HG02885 (cell line): ENCODE measurements at regions not wholly inside any gene's neighbourhood (a gene's known extent, or its start where the extent isn't known, plus 50 kb on each side); places are given as distances from the start of the nearest gene placed in this dataset.

Source experiments
- ATAC-seq: cut with Tn5 transposase; IDR thresholded peaks from one replicate; pipeline ENCODE4 v1.9.1; 2021; ENCODE audit warnings: mild to moderate bottlenecking; ENCODE audit not compliant: unreplicated experiment, poor library complexity

DNA sequence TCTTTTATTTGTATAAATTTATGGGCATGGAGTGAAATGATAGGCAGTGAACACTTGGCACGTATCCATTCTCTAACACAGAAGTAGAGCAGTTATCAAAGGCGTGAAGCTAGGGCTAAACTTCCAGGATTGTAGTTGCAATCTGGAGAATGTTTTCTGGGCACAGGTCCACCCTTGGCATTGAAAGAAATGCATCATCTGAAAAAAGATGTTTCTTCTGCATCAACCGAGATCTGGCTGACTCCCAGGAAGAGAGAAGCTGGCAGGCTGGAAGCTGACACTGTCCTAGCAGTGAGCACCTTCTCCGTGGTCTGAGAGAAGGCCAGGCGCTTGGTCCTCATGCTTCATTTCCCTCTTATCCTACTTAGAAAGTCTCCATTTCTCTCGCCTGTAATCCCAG lies 600.0 kb downstream of the BRD1 start:
- ATAC-seq, result no peak

DNA sequence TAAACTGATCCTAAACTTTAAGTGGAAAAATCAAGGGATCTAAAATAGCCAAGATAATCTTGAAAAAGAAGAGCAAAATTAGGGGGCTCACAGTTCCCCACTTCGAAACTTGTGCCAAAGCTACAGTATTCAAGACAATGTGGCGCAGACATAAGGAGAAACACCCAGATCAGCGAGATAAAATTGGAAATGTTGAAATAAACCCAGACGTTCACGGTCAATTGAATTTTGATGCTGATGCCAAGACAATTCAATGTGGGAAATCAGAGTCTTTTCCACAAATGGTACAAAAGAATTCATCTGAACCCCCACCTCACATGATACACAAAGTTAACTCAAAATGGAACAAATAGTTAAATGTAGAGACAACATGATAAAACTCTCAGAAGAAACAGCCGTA lies 601.6 kb downstream of the BRD1 start:
- ATAC-seq, result no peak

DNA sequence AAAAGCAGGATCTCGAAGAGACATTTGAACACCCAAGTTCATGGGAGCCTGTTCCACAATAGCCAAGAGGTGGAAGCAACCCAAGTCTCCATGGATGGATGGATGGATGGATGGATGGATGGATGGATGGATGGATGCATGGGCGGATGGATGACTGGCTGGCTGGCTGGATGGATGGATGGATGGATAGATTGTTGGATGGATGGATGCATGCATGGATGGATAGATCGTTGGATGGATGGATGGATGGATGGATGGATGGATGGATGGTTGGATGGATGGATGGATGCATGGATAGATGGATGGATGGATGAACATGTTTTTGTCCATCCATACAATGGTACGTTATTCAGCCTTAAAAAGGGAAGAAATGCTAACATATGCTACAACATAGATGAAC lies 603.4 kb downstream of the BRD1 start:
- no peak for ATAC-seq

- no peak for ATAC-seq
Measured at GRCh38 chr22:49218142-49218541, 609.5 kb downstream of the BRD1 start.

- no peak for ATAC-seq
Measured at GRCh38 chr22:49216579-49216978, 611.1 kb downstream of the BRD1 start.

- no peak for ATAC-seq
Measured at GRCh38 chr22:49215840-49216239, 611.8 kb downstream of the BRD1 start.

DNA sequence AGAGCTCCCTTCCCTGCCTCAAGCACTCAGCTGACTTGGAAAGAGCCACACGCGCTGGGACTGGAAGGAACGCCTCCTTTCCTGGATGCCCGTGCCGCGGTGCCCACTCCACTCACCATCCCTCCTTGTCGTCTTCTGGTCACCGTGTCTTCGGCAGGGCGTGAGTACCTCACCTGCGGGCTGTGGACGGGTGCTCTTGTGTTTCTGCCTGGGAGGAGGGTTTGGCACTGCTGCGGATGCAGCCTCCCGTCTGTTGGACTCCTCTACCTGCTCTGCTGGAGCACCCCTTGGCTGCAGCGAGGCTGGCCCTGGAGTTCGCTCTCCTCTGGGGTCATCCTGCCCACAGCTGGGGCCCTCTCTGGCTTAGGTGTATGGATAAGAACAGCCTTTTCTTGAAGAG lies 612.7 kb downstream of the BRD1 start:
- no peak for ATAC-seq

DNA sequence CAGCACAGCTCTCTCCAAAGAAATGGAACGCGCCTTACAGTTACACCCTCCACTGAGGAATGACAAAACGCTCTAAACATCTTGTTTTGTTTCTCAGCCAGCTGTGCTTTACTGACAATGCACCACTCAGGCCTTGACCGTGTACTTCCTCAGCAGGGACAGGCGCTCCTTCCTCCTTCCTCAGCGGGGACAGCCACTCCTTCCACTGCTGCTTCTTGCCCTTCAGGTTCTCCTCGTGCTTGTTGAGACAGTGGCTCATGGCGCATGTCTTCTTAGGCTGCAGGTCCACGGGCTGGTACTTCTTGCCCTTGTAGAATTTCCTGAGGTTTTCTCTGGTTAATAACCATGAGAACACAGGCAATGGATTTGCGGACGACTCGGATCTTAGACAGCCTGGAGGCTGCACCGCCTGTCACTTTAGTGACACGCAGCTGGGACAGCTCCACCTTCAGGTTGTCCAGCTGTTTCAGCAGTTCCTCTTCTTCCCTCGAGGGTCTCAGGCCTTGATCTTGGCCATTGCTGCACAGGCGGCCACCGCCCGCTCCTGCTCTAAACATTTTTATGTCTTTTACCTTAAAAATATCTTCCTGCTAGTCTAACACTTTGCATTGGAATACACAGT lies 613.8 kb downstream of the BRD1 start:
- ATAC-seq, result no peak

DNA sequence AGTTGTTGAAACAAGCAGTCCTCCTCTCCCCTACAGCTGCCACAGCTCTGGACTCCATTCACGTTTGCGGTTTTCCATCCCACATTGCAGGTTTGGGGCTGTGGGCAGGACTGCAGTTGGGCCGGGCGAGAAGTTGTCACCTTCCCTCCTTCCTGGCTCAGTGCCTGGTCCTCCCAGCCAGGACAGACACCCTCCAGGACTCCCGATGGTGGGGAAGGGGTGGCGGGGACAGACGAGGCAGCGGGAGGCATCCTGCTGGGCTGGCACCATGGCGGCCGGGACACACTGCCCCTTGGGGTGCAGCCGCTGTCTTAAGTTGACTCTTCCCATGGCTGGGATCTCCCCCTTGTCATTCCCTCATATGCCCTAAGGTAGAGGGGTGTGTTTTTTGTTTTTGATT lies 615.2 kb downstream of the BRD1 start:
- no peak for ATAC-seq

- no peak for ATAC-seq
Measured at GRCh38 chr22:49212002-49212401, 615.7 kb downstream of the BRD1 start.

DNA sequence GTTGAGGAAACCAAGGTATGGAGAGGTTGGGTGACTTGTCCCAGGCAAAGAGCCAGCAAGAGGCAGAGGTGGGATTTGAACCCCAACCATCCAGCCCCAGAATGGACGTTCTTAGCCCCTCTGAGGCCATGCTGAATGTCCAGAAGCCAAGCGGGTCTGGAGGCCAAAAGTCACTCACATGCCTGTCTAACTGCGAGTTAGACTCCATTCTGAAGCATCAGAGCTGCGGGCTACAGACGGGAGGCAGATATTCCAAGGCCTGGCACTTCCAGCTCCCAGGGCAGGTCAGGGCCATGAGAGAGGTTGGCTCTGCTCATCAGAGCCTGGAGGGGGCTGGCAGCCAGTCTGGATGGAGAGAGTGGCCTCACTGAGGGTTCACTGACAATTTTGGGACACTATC lies 616.5 kb downstream of the BRD1 start:
- ATAC-seq, result no peak

DNA sequence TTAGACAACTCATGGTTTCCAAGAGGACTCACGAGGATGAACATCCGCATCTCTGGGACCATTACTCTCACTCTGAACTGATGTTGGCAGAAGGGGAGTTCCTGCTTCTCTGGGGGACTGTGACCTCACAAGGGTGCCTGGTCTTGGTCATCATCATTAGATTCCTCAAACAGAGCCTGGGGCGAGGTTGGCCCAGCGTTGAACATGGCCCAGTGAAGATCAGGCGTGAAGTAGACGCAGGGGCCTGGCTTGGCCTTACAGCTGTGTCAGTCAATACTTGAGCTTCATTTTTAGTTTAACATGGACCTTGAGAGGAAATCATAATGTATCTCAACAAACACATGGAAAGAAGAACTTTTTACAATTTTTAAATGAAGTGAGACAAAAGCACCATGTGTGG lies 617.1 kb downstream of the BRD1 start:
- ATAC-seq, result no peak

GRCh38 chr22:49209452-49210195 lies 618.0 kb downstream of the BRD1 start:
- no peak for ATAC-seq

DNA sequence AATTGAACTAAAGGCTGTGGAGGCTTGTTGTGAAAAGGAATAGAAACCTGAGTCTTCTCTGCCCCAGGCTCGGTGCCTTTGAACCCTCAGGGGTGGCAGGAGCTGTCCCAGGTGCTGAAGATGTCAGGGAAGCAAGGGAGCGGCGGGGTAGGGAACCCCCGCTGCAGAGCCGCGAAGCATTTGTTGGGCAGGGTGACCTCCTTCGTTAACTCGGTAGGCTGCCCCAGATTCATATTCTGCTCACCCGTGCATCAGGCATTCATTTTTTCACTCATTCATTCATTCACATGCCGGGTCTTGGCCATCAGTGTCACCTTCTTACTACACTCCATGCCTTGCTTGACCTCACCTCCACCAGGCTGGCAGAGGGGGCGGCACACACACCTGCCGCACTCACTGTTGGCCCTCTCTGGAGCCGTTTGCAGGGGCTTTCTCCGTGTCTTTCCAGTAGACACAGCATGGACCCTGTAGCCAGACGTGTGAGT lies 618.9 kb downstream of the BRD1 start:
- no peak for ATAC-seq

- no peak for ATAC-seq
Measured at GRCh38 chr22:49208004-49208402, 619.7 kb downstream of the BRD1 start.

GRCh38 chr22:49207008-49208003 lies 620.4 kb downstream of the BRD1 start:
- no peak for ATAC-seq

DNA sequence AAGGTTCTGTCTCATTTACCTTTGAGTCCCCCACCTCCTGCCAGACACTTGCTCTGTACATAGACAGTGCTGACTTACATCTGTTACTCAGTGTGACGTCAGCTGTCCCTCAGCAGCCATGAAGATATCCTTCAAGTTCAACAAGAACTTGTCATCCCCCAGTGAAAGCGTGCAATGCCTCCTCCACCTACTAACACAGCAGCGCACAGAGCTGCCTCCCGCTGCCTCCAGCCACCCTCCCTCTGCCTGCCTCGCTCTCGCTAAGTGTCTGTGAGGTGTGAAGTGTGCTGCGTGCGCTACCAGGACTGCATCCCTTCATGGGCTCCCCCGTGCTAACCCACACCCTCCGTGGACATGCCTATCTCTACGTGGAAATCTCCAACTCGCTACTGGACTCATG lies 621.4 kb downstream of the BRD1 start:
- no peak for ATAC-seq

DNA sequence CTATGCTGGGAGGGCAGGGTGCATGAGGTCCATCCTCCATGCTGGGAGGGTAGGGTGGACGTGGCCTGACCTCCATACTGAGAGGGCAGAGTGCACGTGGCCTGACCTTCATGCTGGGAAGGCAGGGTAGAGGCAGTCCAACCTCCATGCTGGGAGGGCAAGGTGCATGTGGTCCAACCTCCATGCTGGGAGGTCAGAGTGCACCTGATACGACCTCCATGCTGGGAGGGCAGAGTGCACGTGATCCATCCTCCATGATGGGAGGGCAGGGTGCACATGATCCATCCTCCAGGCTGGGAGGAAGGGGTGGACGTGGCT lies 622.2 kb downstream of the BRD1 start:
- no peak for ATAC-seq

DNA sequence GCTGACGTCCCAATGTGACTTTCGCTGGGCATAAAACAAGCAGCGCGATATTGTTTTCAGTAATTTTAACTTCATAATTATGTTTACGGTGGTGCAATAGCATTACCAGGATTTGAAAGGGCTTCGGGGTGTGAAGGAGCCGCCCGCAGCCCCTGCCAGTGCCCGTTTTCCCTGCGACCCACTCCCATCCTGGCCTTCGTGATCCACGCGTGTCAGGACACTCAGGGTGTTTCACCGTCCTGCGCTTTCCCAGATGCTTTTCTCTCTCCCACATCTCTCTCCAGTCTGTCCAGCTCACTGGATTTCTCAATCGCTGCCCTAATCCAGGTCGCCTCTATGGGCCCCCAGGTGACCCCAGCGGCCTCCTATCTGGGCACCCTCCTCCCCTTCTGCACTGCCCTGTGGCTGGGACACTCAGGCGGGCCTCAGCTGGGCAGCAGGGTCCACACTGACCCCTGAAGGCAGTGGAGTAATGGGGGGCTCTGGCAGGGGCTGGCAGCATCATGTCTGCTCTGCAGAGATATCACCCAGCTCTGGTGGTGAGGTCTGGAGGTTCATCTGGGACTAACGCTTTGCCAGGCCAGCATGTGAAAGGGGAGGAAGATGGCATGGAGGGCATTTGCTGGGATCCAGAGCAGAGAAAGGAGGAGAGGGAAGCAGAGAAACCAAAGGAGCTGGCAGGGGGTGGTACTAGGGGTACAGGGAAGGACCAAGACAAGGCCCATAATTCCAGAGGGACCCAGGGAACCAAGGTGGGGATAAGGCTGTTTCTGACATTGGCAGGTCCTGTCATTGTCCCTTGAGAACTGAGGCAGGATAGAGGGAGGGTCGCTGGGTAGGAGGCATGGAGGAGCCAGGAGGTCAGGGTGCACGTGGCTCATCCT lies 622.8 kb downstream of the BRD1 start:
- no peak for ATAC-seq
